CD4-positive, alpha-beta T cell treated with Interleukin-2 at 100 ng/mL for 4 hours (primary cell): ENCODE measurements at regions not wholly inside any gene's neighbourhood (a gene's known extent, or its start where the extent isn't known, plus 50 kb on each side); places are given as distances from the start of the nearest gene placed in this dataset.
A peak's percentile ranks its signal among the peaks of the same experiment; 100 is the strongest.
"Not testable (repeated sequence)": the region's sequence is repeated elsewhere in the genome, so short reads cannot be mapped to it uniquely, and the experiment has no call there.

ENCODE experiments used
- DNase-seq: peaks from one replicate; pipeline ENCODE4 v3.0.0-alpha.2; 2020; ENCODE audit warnings: low spot score

- no peak for DNase-seq
Measured at GRCh38 chr13:80173224-80173623, 167.7 kb downstream of the SPRY2 start.

DNA sequence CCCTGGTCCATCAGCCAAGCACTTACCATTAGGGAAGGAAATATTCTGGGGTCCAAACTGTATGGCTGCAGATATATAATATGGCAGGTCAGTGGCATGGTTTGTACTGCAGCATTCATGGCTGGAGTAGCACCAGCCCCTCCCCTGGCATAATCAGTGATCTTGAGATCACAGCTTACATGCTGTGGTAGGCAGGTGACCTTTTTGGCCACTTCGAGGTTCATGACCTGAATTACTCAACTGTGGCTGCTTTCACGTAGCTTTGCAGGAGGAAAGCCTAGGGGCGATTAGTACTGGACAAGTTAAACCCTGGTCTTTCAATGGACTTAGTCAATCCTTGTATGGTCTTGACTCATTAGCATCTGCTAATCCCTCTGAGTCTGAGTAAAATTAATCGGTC lies 169.8 kb downstream of the SPRY2 start:
- no peak for DNase-seq

GRCh38 chr13:80168089-80168850 lies 172.7 kb downstream of the SPRY2 start:
- peak; percentile 3 for DNase-seq

DNA sequence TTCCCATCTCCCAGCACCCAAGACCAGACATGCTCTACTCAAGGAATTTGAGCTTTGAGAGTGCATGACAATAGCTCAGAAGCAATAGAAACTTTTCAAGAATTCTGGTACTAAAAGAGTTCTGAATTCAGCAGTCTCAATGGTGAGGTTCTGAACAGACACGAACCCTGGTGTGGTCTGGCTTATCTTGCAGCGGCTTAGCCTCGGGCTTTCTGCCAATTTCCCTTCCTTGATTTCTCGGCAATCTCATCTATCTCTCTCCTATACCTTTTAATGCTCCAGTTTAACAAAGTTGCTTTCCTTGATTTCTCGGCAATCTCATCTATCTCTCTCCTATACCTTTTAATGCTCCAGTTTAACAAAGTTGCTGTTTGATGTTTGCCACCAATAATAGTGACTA lies 174.6 kb downstream of the SPRY2 start:
- no peak for DNase-seq

DNA sequence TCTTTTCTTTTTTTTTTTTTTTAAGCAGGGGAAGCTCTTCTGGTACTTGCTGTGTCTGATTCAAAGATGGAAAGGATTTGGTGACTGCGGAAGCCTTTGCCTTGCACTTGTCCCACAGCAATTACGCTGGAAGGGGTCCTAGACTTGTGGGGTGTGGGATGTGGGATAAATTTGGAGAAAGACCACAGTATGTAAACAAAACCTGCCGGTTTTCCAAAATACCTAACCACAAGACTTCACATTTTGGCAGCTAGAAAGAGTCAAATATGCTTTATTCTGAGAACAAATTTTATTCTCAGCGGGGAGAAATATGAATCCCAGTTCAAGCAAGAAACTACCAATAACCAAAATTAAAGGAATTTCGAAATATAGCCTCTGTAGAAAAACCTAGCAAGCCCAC lies 176.5 kb downstream of the SPRY2 start:
- no peak for DNase-seq

GRCh38 chr13:80161896-80162295 lies 179.0 kb downstream of the SPRY2 start:
- DNase-seq, result no peak

- no peak for DNase-seq
Measured at GRCh38 chr13:80161219-80161618, 179.7 kb downstream of the SPRY2 start.

- no peak for DNase-seq
Measured at GRCh38 chr13:80160110-80160509, 180.8 kb downstream of the SPRY2 start.

- DNase-seq, result no peak
Measured at GRCh38 chr13:80157261-80157932, 183.5 kb downstream of the SPRY2 start.

DNA sequence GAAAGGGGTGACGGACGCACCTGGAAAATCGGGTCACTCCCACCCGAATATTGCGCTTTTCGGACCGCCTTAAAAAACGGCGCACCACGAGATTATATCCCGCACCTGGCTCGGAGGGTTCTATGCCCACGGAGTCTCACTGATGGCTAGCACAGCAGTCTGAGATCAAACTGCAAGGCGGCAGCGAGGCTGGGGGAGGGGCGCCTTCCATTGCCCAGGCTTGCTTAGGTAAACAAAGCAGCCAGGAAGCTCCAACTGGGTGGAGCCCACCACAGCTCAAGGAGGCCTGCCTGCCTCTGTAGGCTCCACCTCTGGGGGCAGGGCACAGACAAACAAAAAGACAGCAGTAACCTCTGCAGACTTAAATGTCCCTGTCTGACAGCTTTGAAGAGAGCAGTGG lies 188.8 kb downstream of the SPRY2 start:
- not testable (repeated sequence) for DNase-seq

DNA sequence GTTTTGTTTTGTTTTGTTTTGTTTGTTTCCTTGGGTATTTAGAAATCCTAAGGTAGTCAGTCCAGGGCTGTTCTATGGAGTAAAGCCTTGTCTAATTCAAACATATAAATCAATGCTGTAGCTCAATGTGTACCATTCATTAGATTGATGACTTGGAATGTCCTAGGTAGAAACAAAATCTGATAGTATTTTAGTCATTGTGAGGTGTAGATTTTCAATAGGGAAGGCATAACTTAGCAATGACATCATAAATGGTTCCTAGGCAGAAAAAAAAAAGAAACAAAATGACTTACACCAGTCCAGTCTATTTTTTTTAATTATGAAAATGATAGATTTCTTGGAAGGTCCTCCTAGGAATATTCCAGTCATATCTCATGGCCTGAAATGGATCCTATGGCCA lies 189.9 kb downstream of the SPRY2 start:
- DNase-seq, result no peak

GRCh38 chr13:80149736-80150135 lies 191.2 kb downstream of the SPRY2 start:
- no peak for DNase-seq

GRCh38 chr13:80145171-80145690 lies 195.7 kb downstream of the SPRY2 start:
- no peak for DNase-seq

DNA sequence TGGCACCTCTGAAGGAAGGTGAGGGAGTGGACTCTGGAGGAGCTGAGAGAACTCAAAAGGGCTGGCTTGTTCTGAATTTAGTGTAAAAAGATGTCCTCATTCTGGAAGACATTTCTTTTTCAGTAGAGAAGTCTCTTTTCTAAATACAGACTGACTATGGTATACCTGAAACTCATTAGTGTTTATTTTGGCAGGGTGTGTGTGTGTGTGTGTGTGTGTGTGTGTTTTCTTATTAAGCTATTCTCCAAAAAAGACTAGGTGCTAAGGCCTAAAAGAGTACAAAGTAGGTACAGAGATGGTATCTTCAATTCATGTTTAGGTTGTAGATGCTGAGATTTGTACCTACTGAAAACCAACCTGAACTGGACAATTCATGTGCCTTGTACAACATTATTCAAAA lies 196.4 kb downstream of the SPRY2 start:
- DNase-seq, result no peak

DNA sequence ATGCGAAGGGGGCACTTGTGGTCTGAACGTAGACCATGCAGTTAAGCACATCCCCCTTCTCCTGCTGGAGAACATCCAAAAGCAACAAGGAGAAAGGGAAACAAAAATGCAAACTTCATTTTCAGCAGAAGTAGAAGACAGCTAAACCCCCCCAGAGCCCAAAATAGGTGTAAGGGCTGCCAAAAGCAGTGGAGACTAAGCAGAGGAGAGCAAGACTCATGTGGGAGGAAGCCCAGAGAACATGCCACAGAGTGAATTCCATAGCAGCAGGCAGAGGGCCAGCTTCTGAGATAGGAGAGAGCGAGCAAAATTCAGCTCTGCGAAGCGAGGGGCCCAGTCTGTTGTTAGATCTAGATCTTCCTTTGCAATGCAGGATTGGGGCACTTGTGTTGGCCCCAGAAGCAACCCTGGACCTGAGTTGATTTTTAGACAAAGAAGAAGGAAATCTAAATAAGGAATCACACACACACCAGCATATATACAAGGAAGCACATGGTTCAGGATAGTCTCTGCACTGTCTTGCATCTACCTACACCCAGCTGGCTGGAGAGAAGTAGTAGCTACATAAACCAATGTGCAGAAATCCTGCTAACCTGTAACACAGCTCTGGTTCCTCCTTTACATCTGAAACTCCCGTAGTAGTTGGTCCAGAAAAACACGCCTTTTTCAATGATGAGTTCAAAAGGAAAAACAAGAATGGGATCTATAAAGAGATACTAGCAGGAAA lies 199.6 kb downstream of the SPRY2 start:
- no peak for DNase-seq

DNA sequence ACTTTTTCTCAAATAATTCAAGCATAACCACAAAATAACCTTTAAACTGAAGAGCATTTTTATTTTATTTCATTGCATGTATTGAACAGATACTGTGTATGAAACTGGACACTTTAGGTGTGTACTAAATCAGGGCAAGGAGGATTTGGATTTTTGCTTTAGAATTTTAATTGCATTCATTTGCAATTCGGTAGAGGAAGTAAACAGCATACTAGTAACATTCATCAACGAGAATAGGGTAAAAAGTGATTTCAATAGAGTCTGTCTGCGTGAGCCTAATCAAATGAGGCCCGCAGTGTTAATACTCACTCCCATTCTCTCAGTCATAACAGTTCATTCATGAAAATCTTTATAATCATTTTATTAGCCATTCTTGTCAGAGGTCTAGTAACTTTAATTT lies 200.2 kb downstream of the SPRY2 start:
- DNase-seq, result no peak

- no peak for DNase-seq
Measured at GRCh38 chr13:80139196-80139595, 201.7 kb downstream of the SPRY2 start.

DNA sequence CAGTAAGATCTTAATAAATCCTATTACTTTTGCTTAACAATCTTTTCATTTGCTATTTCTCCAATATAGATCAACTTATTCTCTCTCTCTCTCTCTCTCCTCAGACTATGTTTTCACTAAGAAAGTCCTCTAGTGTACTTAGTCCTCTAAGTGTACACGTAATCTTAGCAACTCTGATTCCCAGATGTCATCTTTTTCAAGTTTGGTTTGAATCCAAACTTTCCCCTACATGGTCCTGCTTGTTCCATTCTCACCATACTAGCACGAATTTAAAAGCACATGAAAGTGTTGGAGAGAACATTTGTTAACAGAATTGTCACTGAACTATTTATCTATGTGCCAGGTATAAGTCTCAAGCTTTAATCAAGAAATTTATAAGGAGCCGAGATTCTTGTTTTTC lies 202.9 kb downstream of the SPRY2 start:
- no peak for DNase-seq

- no peak for DNase-seq
Measured at GRCh38 chr13:80134346-80134745, 206.6 kb downstream of the SPRY2 start.

- DNase-seq, result no peak
Measured at GRCh38 chr13:80133631-80134261, 207.2 kb downstream of the SPRY2 start.

DNA sequence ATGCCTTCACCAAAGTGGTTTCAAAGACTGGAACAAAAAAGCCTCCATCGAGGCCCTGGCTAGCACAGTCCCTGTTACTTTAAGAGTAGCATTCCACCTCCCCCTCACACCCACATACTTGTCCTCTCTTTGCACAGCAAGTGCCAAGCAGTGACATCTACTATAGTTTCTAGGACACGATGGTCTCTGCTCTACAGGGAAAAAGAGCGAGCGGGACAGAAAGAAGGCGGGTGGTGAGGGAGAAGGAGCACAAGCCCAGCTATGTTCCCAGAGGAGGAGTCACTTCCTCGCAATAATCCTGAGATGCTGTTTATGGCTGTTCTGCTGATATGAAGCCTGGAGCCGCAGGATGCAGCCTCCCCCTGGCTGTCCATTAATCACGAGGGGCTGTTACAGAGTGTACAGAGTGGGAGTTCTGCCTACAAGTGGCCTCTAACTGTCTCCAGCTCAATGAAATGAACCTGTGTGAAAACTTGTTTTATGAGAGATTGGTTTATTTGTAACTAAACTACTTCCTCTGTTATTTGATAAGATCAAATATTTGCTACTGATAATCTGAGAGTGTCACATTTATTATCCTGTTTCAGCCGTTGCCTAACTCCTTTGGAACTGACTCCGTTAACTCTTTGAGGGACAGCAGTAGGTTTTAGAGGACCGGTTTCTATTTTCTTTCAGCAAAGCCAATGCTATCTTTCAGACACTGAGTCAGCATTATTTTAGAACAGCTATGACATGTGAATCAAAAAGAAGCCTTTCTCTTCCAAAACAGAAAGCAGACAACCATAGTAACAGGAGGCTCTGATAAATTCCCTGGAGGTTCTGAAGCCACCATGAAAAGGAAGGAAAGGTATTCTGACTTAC lies 208.0 kb downstream of the SPRY2 start:
- no peak for DNase-seq
